GM12865 (cell line): ENCODE measurements at regions not wholly inside any gene's neighbourhood (a gene's known extent, or its start where the extent isn't known, plus 50 kb on each side); places are given as distances from the start of the nearest gene placed in this dataset.

Experiments used
- DNase-seq: peaks from one replicate; pipeline ENCODE4 v3.0.0; 2010; ENCODE audit warnings: low read depth
- H3K4me3 ChIP-seq: 2 replicates; pipeline ENCODE4 v1.5.1; 2011; ENCODE audit warnings: mild to moderate bottlenecking, low read depth, low read length, control low read depth
- TF ChIP-seq, protein P1 (sequence below): IDR thresholded peaks from 2 replicates; pipeline ENCODE4 v1.5.1; 2011; ENCODE audit warnings: low read length, control low read depth, low read depth, inconsistent platforms; ENCODE audit not compliant: insufficient read depth; ENCODE audit errors: missing control alignments

DNA sequence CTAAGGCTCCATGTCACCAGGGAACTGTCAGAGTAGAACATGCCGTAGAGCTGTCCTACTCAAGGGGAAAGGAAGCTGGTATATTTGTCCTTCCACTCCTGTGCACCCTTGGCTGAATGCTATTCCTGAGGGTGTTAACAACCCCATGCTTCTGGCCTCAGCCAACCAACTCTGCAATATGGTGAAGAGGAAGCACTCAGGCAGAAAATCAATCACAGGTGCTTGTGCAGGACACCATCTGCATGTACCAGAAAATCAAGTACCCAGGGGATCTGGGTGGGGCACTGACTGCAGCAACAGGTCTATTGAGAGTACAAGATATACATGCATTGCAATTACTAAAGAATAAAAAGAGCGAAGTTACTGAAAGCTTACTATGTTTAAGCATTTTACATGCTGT lies 51.4 kb upstream of the NEK6 start:
- no peak overlapping the region for H3K4me3 ChIP-seq
- TF ChIP-seq, protein P1, sequence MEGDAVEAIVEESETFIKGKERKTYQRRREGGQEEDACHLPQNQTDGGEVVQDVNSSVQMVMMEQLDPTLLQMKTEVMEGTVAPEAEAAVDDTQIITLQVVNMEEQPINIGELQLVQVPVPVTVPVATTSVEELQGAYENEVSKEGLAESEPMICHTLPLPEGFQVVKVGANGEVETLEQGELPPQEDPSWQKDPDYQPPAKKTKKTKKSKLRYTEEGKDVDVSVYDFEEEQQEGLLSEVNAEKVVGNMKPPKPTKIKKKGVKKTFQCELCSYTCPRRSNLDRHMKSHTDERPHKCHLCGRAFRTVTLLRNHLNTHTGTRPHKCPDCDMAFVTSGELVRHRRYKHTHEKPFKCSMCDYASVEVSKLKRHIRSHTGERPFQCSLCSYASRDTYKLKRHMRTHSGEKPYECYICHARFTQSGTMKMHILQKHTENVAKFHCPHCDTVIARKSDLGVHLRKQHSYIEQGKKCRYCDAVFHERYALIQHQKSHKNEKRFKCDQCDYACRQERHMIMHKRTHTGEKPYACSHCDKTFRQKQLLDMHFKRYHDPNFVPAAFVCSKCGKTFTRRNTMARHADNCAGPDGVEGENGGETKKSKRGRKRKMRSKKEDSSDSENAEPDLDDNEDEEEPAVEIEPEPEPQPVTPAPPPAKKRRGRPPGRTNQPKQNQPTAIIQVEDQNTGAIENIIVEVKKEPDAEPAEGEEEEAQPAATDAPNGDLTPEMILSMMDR = no peak
- no peak for DNase-seq
